Renal cortical epithelial cell (primary cell): ENCODE measurements at regions not wholly inside any gene's neighbourhood (a gene's known extent, or its start where the extent isn't known, plus 50 kb on each side); places are given as distances from the start of the nearest gene placed in this dataset.
A peak's percentile ranks its signal among the peaks of the same experiment; 100 is the strongest.

Experiments
- DNase-seq: peaks from one replicate; pipeline ENCODE4 v3.0.0-alpha.2; 2011; ENCODE audit warnings: low read depth

- DNase-seq: no peak
Measured at GRCh38 chr5:69019668-69020375, 74.0 kb upstream of the SLC30A5 start.

- peak; percentile 58 for DNase-seq
Measured at GRCh38 chr5:69024241-69024651, 69.6 kb upstream of the SLC30A5 start.

GRCh38 chr5:69029292-69029691 is 64.5 kb upstream of the SLC30A5 start:
- DNase-seq: no peak

GRCh38 chr5:69030358-69031062 is 63.3 kb upstream of the SLC30A5 start:
- no peak for DNase-seq

GRCh38 chr5:69032009-69032408 is 61.8 kb upstream of the SLC30A5 start:
- no peak for DNase-seq

- DNase-seq: no peak
Measured at GRCh38 chr5:69033690-69034089, 60.1 kb upstream of the SLC30A5 start.

- no peak for DNase-seq
Measured at GRCh38 chr5:69034898-69035297, 58.9 kb upstream of the SLC30A5 start.

GRCh38 chr5:69035665-69036064 is 58.1 kb upstream of the SLC30A5 start:
- DNase-seq: no peak

- no peak for DNase-seq
Measured at GRCh38 chr5:69038539-69038938, 55.3 kb upstream of the SLC30A5 start.

- no peak for DNase-seq
Measured at GRCh38 chr5:69039829-69040228, 54.0 kb upstream of the SLC30A5 start.

- DNase-seq: no peak
Measured at GRCh38 chr5:69042500-69042899, 51.3 kb upstream of the SLC30A5 start.

GRCh38 chr5:69042915-69043654 is 50.7 kb upstream of the SLC30A5 start:
- peak; percentile 91 for DNase-seq

- DNase-seq: peak; percentile 9
Measured at GRCh38 chr5:69043655-69043996, 50.2 kb upstream of the SLC30A5 start.
